ENCODE measurements at regions not wholly inside any gene's neighbourhood (a gene's known extent, or its start where the extent isn't known, plus 50 kb on each side); places are given as distances from the start of the nearest gene placed in this dataset.

GRCh38 chr2:12415536-12415935, 301.2 kb upstream of the TRIB2 start:
- no peak for TF ChIP-seq CTCF (IDR thresholded peaks at IDR 0.05)
- TF ChIP-seq EZH2phosphoT487 (IDR thresholded peaks at IDR 0.05), result no peak
